HG03442 (cell line): ENCODE measurements at regions not wholly inside any gene's neighbourhood (a gene's known extent, or its start where the extent isn't known, plus 50 kb on each side); places are given as distances from the start of the nearest gene placed in this dataset.

ENCODE experiments used
- ATAC-seq: cut with Tn5 transposase; IDR thresholded peaks from one replicate; pipeline ENCODE4 v1.9.1; 2021; ENCODE audit warnings: mild to moderate bottlenecking, moderate library complexity; ENCODE audit not compliant: unreplicated experiment

DNA sequence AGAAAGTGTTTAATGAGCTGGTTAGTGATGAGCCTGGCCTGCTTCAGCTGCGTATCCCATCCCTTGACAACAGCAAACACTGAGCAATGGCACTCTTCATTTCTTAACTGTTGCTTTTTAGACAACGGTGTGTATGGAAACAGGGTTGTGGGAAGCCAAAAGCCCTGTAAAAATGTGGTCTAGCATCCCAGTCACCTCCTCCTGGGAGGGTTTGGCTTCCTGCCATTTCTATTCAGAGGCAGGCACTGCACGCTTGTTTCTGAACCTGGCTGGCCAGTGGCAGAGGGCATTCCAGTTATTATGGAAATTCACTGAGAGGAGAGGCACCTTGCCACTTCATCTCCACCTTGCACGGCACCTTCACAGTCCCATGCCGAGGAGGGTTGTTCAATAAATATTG is 123.0 kb upstream of the ADARB2 start:
- no peak for ATAC-seq

DNA sequence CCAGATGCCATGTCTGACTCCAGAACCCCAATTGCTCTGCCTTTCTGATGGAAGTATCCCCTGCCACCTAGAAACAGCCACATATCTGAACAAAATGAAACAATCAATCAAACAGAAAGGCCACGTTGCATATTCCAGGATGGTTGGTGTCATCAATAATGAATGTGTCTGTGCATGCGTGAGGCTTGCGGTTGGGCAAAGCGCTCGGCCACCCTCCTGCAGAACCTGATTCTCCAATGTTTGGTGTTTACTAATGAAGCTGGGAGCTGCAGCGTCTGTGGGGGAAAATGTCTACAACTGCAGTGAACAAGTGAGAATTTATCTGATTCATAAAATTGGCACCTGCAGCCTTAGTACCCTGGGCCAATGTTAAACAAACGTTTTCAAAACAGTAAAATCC is 121.2 kb upstream of the ADARB2 start:
- ATAC-seq = no peak

GRCh38 chr10:1858048-1858447 is 120.7 kb upstream of the ADARB2 start:
- no peak for ATAC-seq

DNA sequence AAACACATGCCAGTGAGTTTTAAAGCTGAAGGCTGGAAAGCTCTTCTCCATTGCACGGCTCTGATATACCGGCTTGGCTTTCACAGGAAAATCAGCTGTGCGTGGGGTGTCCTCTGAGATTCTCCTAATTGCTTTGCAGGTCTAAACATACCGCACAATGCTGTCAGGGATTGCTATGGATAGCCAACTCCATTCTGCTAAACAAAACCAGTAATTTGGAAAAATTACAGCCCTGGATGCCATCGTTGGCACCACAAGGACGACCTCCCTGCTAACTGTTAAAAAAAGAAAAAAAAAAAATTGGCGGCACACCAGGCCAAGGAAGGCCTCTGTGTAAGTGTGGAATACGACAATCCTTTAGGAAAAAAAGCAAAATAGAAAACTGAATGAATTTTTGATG is 118.6 kb upstream of the ADARB2 start:
- ATAC-seq = no peak

DNA sequence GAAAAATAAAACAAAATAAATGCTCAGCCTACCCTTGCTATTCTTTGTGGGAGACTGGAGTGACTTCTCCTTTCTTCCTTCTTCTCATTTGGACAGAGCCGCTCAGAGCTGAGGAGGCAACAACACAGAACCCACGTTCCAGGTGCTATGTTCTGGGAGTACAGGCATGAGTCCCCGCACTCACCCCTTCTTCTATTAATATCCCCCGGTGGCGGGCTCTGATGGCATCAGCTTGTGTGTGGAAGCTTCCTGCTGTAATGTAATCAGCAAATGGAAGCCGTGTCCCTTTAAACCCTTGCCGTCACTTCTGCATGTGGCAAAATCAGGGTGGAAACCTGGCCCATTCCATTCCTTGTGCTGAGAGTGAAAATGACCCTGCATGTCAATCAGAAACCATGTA is 116.9 kb upstream of the ADARB2 start:
- ATAC-seq = no peak

GRCh38 chr10:1853801-1854200 is 116.5 kb upstream of the ADARB2 start:
- no peak for ATAC-seq

GRCh38 chr10:1852841-1853240 is 115.5 kb upstream of the ADARB2 start:
- no peak for ATAC-seq

- no peak for ATAC-seq
Measured at GRCh38 chr10:1851762-1852161, 114.4 kb upstream of the ADARB2 start.

DNA sequence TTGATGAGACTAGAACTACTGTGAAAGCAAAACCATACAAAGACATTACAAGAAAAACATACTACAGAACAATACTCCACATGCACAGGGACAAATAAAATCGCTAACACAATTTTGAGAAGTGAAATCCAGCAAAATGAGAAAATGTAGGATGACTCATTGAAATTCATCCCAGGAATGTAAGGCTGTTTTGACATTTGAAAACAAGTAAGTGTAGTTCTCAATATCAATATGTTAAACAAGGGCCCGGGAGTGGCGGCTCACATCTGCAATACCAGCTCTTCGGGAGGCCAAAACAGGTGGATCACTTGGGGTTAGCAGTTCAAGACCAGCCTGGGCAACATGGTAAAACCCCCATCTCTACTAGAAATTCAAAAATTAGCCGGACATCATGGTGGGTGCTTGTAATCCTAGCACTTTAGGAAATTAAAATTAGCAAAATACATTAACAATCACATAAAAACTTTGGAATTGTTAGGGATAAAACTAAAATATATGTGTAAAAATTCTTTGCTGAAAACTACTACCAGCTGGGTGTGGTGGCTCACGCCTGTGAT is 113.7 kb upstream of the ADARB2 start:
- no peak for ATAC-seq

DNA sequence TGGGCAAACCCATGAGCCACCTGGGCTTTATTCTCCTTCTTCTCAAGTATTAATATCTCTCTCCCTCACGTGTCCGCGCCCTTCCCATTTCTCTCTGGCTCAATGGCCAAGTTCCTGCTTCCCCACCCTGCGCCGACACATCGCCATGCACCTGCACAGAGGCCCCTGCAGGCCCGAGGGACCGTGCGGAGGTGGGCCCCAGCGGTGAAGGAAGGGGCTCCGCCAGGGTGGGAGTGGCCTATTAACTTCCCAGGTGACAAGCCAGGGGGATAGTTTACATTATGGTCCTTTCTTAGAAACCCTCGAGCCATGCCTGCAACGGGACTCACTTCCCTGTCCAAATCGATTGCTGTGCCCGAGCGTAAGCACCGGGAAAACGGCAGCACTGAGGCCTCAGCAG is 110.0 kb upstream of the ADARB2 start:
- ATAC-seq = no peak

DNA sequence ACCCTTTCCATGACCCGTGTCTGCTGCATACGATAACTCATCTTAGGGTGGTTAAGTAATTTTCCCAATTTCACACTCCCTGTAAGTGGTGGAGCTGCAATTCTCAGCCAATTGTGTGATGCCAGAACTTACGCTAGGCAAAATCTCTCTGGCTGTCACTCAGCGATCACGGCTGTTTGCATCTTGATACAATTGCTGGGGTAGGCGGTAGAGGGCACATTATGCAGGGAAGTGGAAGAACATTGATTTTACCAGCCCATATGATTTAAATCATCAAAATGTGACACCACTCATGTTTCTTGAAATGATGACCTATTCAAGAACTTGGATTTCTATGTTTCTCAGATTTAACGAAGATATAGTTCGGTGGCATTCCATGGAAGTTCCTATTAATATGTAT is 108.7 kb upstream of the ADARB2 start:
- no peak for ATAC-seq

- no peak for ATAC-seq
Measured at GRCh38 chr10:1841759-1842158, 104.4 kb upstream of the ADARB2 start.

- ATAC-seq = no peak
Measured at GRCh38 chr10:1829712-1830111, 92.4 kb upstream of the ADARB2 start.

GRCh38 chr10:1824928-1825327 is 87.6 kb upstream of the ADARB2 start:
- ATAC-seq = no peak

DNA sequence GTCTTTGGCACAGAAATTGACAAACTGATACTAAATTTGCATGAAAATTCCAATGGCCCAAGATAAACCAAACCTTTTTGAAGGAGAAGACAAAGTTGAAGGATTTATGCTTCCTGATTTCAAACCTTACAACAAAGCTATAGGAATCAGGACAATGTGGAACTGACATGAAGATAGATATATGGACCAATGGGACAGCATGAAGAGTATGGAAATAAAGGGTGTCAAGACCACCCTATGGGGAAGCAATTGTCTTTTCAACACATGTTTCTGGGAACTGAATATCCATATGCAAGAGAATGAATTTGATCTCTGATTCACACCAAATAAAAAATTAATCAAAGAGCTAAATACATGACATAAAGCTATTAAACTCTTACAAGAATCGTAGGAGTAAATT is 77.2 kb upstream of the ADARB2 start:
- no peak for ATAC-seq

DNA sequence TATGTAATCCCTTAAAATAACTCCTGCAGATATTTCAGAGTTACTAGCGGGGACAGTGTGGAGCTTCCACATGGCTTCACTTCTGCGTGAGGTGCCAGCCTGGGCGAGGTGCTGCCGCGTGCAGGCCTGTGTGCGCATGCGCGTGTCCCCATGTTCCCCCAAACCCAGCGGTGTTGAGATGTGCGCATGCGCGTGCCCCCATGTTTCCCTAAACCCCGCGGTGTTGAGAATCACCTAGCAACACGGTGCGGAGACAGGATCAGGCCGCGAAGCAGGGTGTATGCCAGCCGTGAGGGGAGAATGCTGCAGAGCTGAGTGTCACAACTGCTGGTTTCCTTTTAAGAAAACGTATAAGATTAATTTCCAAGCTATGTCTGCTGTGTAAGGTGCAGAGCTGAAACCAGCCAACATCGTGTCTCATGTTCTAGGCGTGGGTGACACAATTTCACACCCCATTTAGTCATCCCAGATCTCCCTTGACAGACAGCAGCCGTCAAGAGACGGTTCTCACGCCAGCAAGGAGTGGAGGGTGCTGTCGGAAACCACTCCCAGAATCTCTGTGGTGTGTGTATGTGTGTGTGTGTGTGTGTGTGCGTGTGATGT is 71.9 kb upstream of the ADARB2 start:
- ATAC-seq = no peak

- no peak for ATAC-seq
Measured at GRCh38 chr10:1807924-1808323, 70.6 kb upstream of the ADARB2 start.

- ATAC-seq = no peak
Measured at GRCh38 chr10:1807196-1807595, 69.9 kb upstream of the ADARB2 start.

DNA sequence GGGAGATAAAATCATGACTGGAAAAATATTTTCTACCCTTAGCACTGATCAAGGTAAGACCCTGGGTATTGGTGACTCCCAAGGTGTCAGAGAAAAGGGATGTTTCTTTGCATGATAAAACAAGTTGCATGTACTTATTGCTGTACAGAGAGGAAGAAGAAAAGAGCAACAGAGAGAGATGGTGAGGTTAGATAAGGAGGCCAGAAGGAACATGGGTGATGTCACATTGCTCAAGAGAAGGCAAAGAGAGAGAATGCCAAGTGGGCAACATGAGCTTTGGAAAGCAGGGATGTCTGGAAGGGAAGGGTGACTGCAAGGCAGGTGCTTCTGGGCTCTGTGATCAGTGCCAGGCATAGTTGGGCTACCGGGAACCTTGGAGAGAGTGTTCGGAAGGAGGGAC is 65.1 kb upstream of the ADARB2 start:
- ATAC-seq = no peak

- ATAC-seq = no peak
Measured at GRCh38 chr10:1788401-1788800, 51.1 kb upstream of the ADARB2 start.
